Uterus (tissue), 2 donors: ENCODE measurements at regions not wholly inside any gene's neighbourhood (a gene's known extent, or its start where the extent isn't known, plus 50 kb on each side); places are given as distances from the start of the nearest gene placed in this dataset.

Source experiments
- CTCF ChIP-seq, 4 experiments: fragments of 200-600 bp in 2 of 4; fragments of 450-650 bp in 2 of 4; sonication (generic) in 2 of 4; IDR thresholded peaks; one replicate each; pipeline ENCODE4 v1.5.1; 2016 to 2019; ENCODE audit warnings: antibody characterized with exemption in 4 of 4, mild to moderate bottlenecking in 2 of 4, moderate library complexity in 1 of 4
- POLR2A ChIP-seq, 2 donors: fragments of 450-650 bp; IDR thresholded peaks; one replicate each; pipeline ENCODE4 v1.6.1; 2016; ENCODE audit warnings: antibody characterized with exemption in 2 of 2, mild to moderate bottlenecking in 1 of 2, moderate library complexity in 1 of 2

GRCh38 chr3:193827871-193828270, 234.9 kb downstream of the OPA1 start:
- TF ChIP-seq CTCF (IDR thresholded peaks at IDR 0.05) (no peak), POLR2A (IDR thresholded peaks at IDR 0.05) (no peak)
